ENCODE measurements at regions not wholly inside any gene's neighbourhood (a gene's known extent, or its start where the extent isn't known, plus 50 kb on each side); places are given as distances from the start of the nearest gene placed in this dataset.

GRCh38 chr1:195185321-195185720 lies 1422.9 kb downstream of the KCNT2 start:
- TF ChIP-seq ESRRA (IDR thresholded peaks at IDR 0.05; ENCODE audit: borderline replicate concordance, low read depth): no peak
- no peak for TF ChIP-seq U2AF1 (optimal IDR thresholded peaks at IDR 0.05; ENCODE audit: low read depth, low read length)
- no peak for TF ChIP-seq CBX1 (IDR thresholded peaks at IDR 0.05; ENCODE audit: low read depth)
- TF ChIP-seq, protein P1, sequence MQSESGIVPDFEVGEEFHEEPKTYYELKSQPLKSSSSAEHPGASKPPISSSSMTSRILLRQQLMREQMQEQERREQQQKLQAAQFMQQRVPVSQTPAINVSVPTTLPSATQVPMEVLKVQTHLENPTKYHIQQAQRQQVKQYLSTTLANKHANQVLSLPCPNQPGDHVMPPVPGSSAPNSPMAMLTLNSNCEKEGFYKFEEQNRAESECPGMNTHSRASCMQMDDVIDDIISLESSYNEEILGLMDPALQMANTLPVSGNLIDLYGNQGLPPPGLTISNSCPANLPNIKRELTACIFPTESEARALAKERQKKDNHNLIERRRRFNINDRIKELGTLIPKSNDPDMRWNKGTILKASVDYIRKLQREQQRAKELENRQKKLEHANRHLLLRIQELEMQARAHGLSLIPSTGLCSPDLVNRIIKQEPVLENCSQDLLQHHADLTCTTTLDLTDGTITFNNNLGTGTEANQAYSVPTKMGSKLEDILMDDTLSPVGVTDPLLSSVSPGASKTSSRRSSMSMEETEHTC (IDR thresholded peaks at IDR 0.05): no peak
- no peak for TF ChIP-seq SMARCB1 (IDR thresholded peaks at IDR 0.05; ENCODE audit: insufficient read length, low read depth)
- TF ChIP-seq, protein P2, sequence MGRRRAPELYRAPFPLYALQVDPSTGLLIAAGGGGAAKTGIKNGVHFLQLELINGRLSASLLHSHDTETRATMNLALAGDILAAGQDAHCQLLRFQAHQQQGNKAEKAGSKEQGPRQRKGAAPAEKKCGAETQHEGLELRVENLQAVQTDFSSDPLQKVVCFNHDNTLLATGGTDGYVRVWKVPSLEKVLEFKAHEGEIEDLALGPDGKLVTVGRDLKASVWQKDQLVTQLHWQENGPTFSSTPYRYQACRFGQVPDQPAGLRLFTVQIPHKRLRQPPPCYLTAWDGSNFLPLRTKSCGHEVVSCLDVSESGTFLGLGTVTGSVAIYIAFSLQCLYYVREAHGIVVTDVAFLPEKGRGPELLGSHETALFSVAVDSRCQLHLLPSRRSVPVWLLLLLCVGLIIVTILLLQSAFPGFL (CRISPR knock-in tag; IDR thresholded peaks at IDR 0.05): no peak
- TF ChIP-seq ZNF232 (CRISPR knock-in tag; IDR thresholded peaks at IDR 0.05): no peak
- TF ChIP-seq ZNF184 (CRISPR knock-in tag; IDR thresholded peaks at IDR 0.05): no peak
- TF ChIP-seq SMAD2 (IDR thresholded peaks at IDR 0.05; ENCODE audit: low read depth, low read length): no peak
- no peak for TF ChIP-seq CTCF (IDR thresholded peaks at IDR 0.05 in 2 of 3, conservative IDR thresholded peaks at IDR 0.05 in 1 of 3; ENCODE audit: insufficient read depth in 2 of 3, low read depth in 1 of 3, low read length in 3 of 3)
- TF ChIP-seq, protein P3, sequence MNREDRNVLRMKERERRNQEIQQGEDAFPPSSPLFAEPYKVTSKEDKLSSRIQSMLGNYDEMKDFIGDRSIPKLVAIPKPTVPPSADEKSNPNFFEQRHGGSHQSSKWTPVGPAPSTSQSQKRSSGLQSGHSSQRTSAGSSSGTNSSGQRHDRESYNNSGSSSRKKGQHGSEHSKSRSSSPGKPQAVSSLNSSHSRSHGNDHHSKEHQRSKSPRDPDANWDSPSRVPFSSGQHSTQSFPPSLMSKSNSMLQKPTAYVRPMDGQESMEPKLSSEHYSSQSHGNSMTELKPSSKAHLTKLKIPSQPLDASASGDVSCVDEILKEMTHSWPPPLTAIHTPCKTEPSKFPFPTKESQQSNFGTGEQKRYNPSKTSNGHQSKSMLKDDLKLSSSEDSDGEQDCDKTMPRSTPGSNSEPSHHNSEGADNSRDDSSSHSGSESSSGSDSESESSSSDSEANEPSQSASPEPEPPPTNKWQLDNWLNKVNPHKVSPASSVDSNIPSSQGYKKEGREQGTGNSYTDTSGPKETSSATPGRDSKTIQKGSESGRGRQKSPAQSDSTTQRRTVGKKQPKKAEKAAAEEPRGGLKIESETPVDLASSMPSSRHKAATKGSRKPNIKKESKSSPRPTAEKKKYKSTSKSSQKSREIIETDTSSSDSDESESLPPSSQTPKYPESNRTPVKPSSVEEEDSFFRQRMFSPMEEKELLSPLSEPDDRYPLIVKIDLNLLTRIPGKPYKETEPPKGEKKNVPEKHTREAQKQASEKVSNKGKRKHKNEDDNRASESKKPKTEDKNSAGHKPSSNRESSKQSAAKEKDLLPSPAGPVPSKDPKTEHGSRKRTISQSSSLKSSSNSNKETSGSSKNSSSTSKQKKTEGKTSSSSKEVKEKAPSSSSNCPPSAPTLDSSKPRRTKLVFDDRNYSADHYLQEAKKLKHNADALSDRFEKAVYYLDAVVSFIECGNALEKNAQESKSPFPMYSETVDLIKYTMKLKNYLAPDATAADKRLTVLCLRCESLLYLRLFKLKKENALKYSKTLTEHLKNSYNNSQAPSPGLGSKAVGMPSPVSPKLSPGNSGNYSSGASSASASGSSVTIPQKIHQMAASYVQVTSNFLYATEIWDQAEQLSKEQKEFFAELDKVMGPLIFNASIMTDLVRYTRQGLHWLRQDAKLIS (CRISPR knock-in tag; IDR thresholded peaks at IDR 0.05): no peak

Measured in K562 (cell line).